PC-9 (cell line): ENCODE measurements at regions not wholly inside any gene's neighbourhood (a gene's known extent, or its start where the extent isn't known, plus 50 kb on each side); places are given as distances from the start of the nearest gene placed in this dataset.

Experiments used
- BruUV-seq: library from RNA; stranded (reverse); fragments of 400-500 nt; replicated peaks from 2 replicates; lab custom pipeline; 2021; lab: Mats Ljungman, UMichigan
- CTCF ChIA-PET: fragments of 300-600 bp; sonication (Branson Sonifier 250); formaldehyde crosslinking; loops from one replicate; lab custom pipeline; 2022; ENCODE audit warnings: antibody characterized with exemption; lab: Charles Lee
- POLR2A ChIA-PET: fragments of 300-600 bp; sonication (Branson Sonifier 250); formaldehyde crosslinking; loops from one replicate; lab custom pipeline; 2022; ENCODE audit warnings: antibody characterized with exemption; ENCODE audit not compliant: unreplicated experiment; lab: Charles Lee
- DNase-seq, 2 experiments: peaks; one replicate each; pipeline versions ENCODE4 v3.0.0 to v3.0.0-alpha.2; 2015 to 2022; ENCODE audit warnings: mixed read lengths in 1 of 2
- H2AFZ ChIP-seq: fragments of 200-600 bp; sonication (generic); 2 replicates; pipeline ENCODE4 v1.8.1; 2017; ENCODE audit warnings: antibody characterized with exemption
- H3F3A ChIP-seq: fragments of 200-600 bp; sonication (generic); 2 replicates; pipeline ENCODE4 v1.8.1; 2017; ENCODE audit warnings: antibody characterized with exemption, mild to moderate bottlenecking, low read depth; ENCODE audit not compliant: insufficient read depth
- H3K27ac ChIP-seq: fragments of 200-600 bp; sonication (generic); 2 replicates; pipeline ENCODE4 v1.6.1; 2016; ENCODE audit warnings: mixed run types
- H3K27me3 ChIP-seq: fragments of 200-600 bp; sonication (generic); 2 replicates; pipeline ENCODE4 v1.6.1; 2016; ENCODE audit warnings: low read depth, mixed run types; ENCODE audit not compliant: insufficient read depth
- H3K36me3 ChIP-seq: fragments of 200-600 bp; sonication (generic); 2 replicates; pipeline ENCODE4 v1.6.1; 2016; ENCODE audit warnings: low read depth, mixed run types
- H3K4me1 ChIP-seq: fragments of 200-600 bp; sonication (generic); replicated peaks from 2 replicates; pipeline ENCODE4 v1.6.1; 2016; ENCODE audit warnings: mixed run types; ENCODE audit not compliant: insufficient read depth
- H3K4me2 ChIP-seq: fragments of 200-600 bp; sonication (generic); 2 replicates; pipeline ENCODE4 v1.6.1; 2017; ENCODE audit warnings: mixed run types
- H3K4me3 ChIP-seq: fragments of 200-600 bp; sonication (generic); 2 replicates; pipeline ENCODE4 v1.6.1; 2016; ENCODE audit warnings: mixed run types
- H3K79me2 ChIP-seq: fragments of 200-600 bp; sonication (generic); 2 replicates; pipeline ENCODE4 v1.6.1; 2017; ENCODE audit warnings: low read depth, mixed run types
- H3K9me2 ChIP-seq: fragments of 200-600 bp; sonication (generic); 2 replicates; pipeline ENCODE4 v1.8.1; 2017; ENCODE audit warnings: mild to moderate bottlenecking; ENCODE audit not compliant: insufficient read depth
- H3K9me3 ChIP-seq: fragments of 200-600 bp; sonication (generic); 2 replicates; pipeline ENCODE4 v1.8.1; 2016; ENCODE audit warnings: low read depth; ENCODE audit not compliant: insufficient read depth
- H4K20me1 ChIP-seq: fragments of 200-600 bp; sonication (generic); 2 replicates; pipeline ENCODE4 v1.8.1; 2017; ENCODE audit not compliant: insufficient read depth
- CTCF ChIP-seq: fragments of 200-600 bp; sonication (generic); conservative IDR thresholded peaks from 2 replicates; pipeline ENCODE4 v1.6.1; 2017; ENCODE audit warnings: mixed run types, antibody characterized with exemption, mild to moderate bottlenecking, moderate library complexity
- EZH2 ChIP-seq: fragments of 200-600 bp; sonication (generic); IDR thresholded peaks from 2 replicates; pipeline ENCODE4 v1.8.0; 2017; ENCODE audit warnings: antibody characterized with exemption, low read depth
- intact Hi-C: fragments of 100-400 bp; cut with micrococcal nuclease; formaldehyde crosslinking; loops from one replicate; pipeline ENCODE4 v1.10.0; 2022; ENCODE audit not compliant: unreplicated experiment

GRCh38 chr19:29387586-29387985 is 138.2 kb upstream of the VSTM2B start:
- H2AFZ ChIP-seq = no peak overlapping the region
- H3K9me3 ChIP-seq = no peaks in the 10 kb centered on the region
- ChIA-PET CTCF (no interaction called here), POLR2A (no interaction called here)
- TF ChIP-seq CTCF = no peak
- TF ChIP-seq EZH2 = no peak
- no peaks in the 10 kb centered on the region for H3K79me2 ChIP-seq
- no peak overlapping the region for H3K27ac ChIP-seq
- no peaks in the 10 kb centered on the region for H3F3A ChIP-seq
- DNase-seq = no peak
- no peak overlapping the region for H3K4me3 ChIP-seq
- H3K4me1 ChIP-seq = no peaks in the 10 kb centered on the region
- intact Hi-C loops = no loop called here
- H3K27me3 ChIP-seq = peaks cover 57% of the 10 kb centered on the region
- no peak overlapping the region for H3K4me2 ChIP-seq
- H4K20me1 ChIP-seq = no peaks in the 10 kb centered on the region
- no TSS peak for BruUV-seq
- no peaks in the 10 kb centered on the region for H3K36me3 ChIP-seq
- H3K9me2 ChIP-seq = no peaks in the 10 kb centered on the region

GRCh38 chr19:29389495-29389894 is 136.3 kb upstream of the VSTM2B start:
- TF ChIP-seq CTCF = no peak
- no peak for TF ChIP-seq EZH2
- Histone ChIP-seq H3K27ac (no peak overlapping the region), H3K36me3 (no peaks in the 10 kb centered on the region), H3K9me2 (no peaks in the 10 kb centered on the region), H4K20me1 (no peaks in the 10 kb centered on the region), H3K4me3 (no peak overlapping the region), H3K4me1 (no peaks in the 10 kb centered on the region), H2AFZ (no peak overlapping the region), H3F3A (no peaks in the 10 kb centered on the region), H3K27me3 (peaks cover 55% of the 10 kb centered on the region), H3K9me3 (no peaks in the 10 kb centered on the region), H3K4me2 (no peak overlapping the region), H3K79me2 (no peaks in the 10 kb centered on the region)
- POLR2A ChIA-PET = no interaction called here
- CTCF ChIA-PET = no interaction called here
- no peak for DNase-seq
- intact Hi-C loops = no loop called here
- no TSS peak for BruUV-seq

GRCh38 chr19:29390742-29391141 is 135.1 kb upstream of the VSTM2B start:
- H3K79me2 ChIP-seq = no peaks in the 10 kb centered on the region
- H3F3A ChIP-seq = no peaks in the 10 kb centered on the region
- H3K27me3 ChIP-seq = peaks cover 56% of the 10 kb centered on the region
- H3K36me3 ChIP-seq = no peaks in the 10 kb centered on the region
- H3K27ac ChIP-seq = no peak overlapping the region
- H4K20me1 ChIP-seq = no peaks in the 10 kb centered on the region
- no peak overlapping the region for H2AFZ ChIP-seq
- ChIA-PET POLR2A (no interaction called here), CTCF (no interaction called here)
- TF ChIP-seq CTCF = no peak
- TF ChIP-seq EZH2 = no peak
- H3K9me3 ChIP-seq = no peaks in the 10 kb centered on the region
- no peaks in the 10 kb centered on the region for H3K9me2 ChIP-seq
- no peak overlapping the region for H3K4me3 ChIP-seq
- H3K4me1 ChIP-seq = no peaks in the 10 kb centered on the region
- BruUV-seq = no TSS peak
- no peak overlapping the region for H3K4me2 ChIP-seq
- intact Hi-C loops = no loop called here
- DNase-seq = no peak
